ENCODE measurements at regions not wholly inside any gene's neighbourhood (a gene's known extent, or its start where the extent isn't known, plus 50 kb on each side); places are given as distances from the start of the nearest gene placed in this dataset.

DNA sequence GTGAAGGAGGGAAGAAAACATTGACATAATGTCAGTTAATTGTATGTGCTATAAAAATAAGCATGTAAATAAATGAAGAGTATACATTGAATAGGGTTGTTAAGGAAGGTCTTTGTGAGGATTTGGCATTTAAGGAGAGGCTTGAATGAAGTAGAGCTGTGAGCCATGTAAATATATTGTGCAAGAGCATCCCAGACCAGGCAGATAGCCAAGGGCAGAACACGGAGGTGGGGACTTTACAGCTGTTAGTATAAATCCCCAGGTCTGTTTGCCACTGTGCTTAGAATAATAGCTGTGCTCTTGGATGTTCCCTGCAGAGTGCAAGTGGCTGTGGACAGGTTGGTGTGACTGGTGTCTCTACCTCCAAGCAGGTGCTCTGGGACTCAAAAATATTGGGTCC, 211.7 kb downstream of the LRRC70 start:
- no peak for DNase-seq (ENCODE audit: extremely low spot score)
- ChIA-PET CTCF (no interaction called here), POLR2A (no interaction called here)
- TF ChIP-seq CTCF (IDR thresholded peaks at IDR 0.05; ENCODE audit: control extremely low read depth, extremely low read depth, low read depth, missing control alignments), result no peak

- TF ChIP-seq CTCF (IDR thresholded peaks at IDR 0.05; ENCODE audit: control extremely low read depth, extremely low read depth, low read depth, missing control alignments), result no peak
- ChIA-PET POLR2A (no interaction called here), CTCF (interaction anchor here (1.7 kb wide), 1 partner anchor 9 kb away, joined by 5 read pairs; no protein-coding TSS in a partner anchor)
- DNase-seq (ENCODE audit: extremely low spot score), result no peak
Measured at GRCh38 chr5:62786099-62786498, 207.5 kb downstream of the LRRC70 start.

DNA sequence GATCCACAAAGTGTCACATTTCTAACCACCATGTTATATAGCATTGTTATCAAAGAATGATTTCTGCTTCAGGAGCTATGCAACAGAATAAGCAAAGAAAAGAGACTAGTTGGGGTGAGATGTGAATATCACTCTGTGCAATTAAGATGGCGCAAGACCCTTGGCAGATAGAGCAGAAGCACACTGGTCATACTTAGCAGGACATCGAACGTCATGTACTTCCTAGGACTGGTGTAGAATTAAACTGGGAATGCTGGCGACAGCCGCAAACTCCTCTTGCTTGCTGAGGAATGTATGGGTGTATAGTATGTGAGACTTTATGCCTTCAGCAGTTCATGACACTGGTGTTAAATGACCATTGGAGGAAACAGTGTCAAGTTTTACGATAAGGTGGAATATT, 207.0 kb downstream of the LRRC70 start:
- no peak for TF ChIP-seq CTCF (IDR thresholded peaks at IDR 0.05; ENCODE audit: control extremely low read depth, extremely low read depth, low read depth, missing control alignments)
- no peak for DNase-seq (ENCODE audit: extremely low spot score)
- POLR2A ChIA-PET, result no interaction called here
- CTCF ChIA-PET, result interaction anchor here (1.7 kb wide), 1 partner anchor 9 kb away, joined by 5 read pairs; no protein-coding TSS in a partner anchor

- POLR2A ChIA-PET, result no interaction called here
- peak; percentile 30 for DNase-seq (ENCODE audit: extremely low spot score)
- CTCF ChIA-PET, result interaction anchor here (0.7 kb wide), 1 partner anchor 12 kb away, joined by 3 read pairs; no protein-coding TSS in a partner anchor
- no peak for TF ChIP-seq CTCF (IDR thresholded peaks at IDR 0.05; ENCODE audit: control extremely low read depth, extremely low read depth, low read depth, missing control alignments)
Measured at GRCh38 chr5:62783374-62784057, 204.9 kb downstream of the LRRC70 start.

DNA sequence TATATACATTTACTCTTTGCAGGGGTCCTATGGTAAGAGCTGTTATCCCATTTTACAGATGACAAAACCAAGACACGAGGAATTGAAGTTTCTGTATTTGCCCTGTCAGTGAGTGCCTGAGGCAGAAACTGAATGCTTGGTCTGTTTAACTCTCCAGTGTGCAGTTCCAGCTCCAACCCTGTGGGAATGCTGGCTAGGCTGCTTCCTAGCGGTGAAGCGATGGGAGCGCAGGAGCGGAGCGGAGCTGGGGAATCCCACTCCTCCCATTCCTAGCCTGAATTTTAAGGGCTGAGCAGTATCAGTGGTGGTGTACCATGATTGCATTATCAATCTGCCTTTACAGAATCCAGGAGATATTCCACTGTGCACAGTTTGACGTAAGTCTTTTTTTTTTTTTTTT, 202.3 kb downstream of the LRRC70 start:
- DNase-seq (ENCODE audit: extremely low spot score), result no peak
- TF ChIP-seq CTCF (IDR thresholded peaks at IDR 0.05; ENCODE audit: control extremely low read depth, extremely low read depth, low read depth, missing control alignments), result no peak
- ChIA-PET CTCF (interaction anchor here (0.7 to 2.6 kb wide), 6 partner anchors 13 to 556 kb away, joined by 3 to 12 read pairs (median 3); no protein-coding TSS in a partner anchor), POLR2A (no interaction called here)

- no peak for DNase-seq (ENCODE audit: extremely low spot score)
- ChIA-PET POLR2A (no interaction called here), CTCF (interaction anchor here (0.7 to 2.6 kb wide), 9 partner anchors 13 to 556 kb away, joined by 3 to 12 read pairs (median 4); no protein-coding TSS in a partner anchor)
- no peak for TF ChIP-seq CTCF (IDR thresholded peaks at IDR 0.05; ENCODE audit: control extremely low read depth, extremely low read depth, low read depth, missing control alignments)
Measured at GRCh38 chr5:62780230-62780629, 201.6 kb downstream of the LRRC70 start.
